ENCODE measurements at regions not wholly inside any gene's neighbourhood (a gene's known extent, or its start where the extent isn't known, plus 50 kb on each side); places are given as distances from the start of the nearest gene placed in this dataset.

DNA sequence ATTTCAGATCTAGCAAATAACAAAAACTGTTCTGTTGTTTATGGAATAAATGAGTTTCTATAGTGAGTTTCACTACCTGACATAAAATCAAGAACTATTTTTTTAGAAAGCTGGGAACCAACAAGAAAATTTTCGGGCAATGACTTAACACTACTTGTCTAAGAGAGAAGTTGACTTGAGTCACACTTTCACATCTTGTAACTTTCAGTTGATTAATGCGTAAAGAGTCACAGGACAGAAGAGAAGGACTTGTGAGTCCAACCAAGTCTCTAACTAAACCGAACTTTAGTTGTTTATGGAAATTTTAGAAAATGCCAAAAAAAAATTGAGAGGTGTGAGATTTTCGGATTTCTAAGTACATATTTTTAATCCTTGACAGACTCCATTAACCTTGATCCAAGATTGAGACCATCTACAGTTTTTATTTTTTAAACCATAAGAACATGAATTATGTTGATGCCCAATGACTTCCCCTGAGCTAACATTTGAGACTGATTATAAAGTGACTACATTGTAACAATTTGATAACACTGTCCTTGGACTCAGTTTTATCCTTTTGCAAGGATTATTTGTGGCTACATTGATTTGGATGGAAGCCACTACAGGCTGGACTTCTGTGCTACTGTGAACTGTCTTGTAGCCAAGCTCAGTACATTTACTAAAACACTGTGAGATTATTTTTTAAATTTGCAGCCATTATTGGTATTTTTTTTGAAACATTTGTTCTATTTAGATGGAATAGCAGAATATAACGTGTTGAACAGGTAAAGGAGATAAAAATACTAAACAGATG, 284.0 kb downstream of the PTPRC start:
- FAIRE-seq, result no peak
- no peak overlapping the region for H3K4me2 ChIP-seq (ENCODE audit: low read length)
- Mint-ChIP-seq H3K4me1 (ENCODE audit: low read depth, unreplicated experiment) (peaks cover 56% of the 10 kb centered on the region), H3K4me3 (ENCODE audit: unreplicated experiment) (peak overlapping the region; percentile 58), H3K9me3 (ENCODE audit: unreplicated experiment) (no peaks in the 10 kb centered on the region), H3K36me3 (ENCODE audit: low read depth, unreplicated experiment) (peaks cover 6% of the 10 kb centered on the region), H3K27me3 (ENCODE audit: low read depth, unreplicated experiment) (no peaks in the 10 kb centered on the region), H3K27ac (ENCODE audit: unreplicated experiment) (no peak overlapping the region)
- no peak overlapping the region for H3K27ac ChIP-seq (ENCODE audit: low read depth, low read length)
- H3K4me3 ChIP-seq (ENCODE audit: insufficient read depth, low read depth, low read length), result no peak overlapping the region
- no peak overlapping the region for H2AFZ ChIP-seq (ENCODE audit: low read depth, low read length)
- H3K4me1 ChIP-seq (ENCODE audit: insufficient read depth, low read length), result peaks cover 19% of the 10 kb centered on the region
- peaks cover 91% of the 10 kb centered on the region for H4K20me1 ChIP-seq (ENCODE audit: insufficient read depth, low read length)
- H3K9me3 ChIP-seq (ENCODE audit: insufficient read depth, low read depth, low read length), result no peaks in the 10 kb centered on the region
- no peak overlapping the region for H3K9ac ChIP-seq (ENCODE audit: low read length)
- H3K36me3 ChIP-seq (ENCODE audit: insufficient read depth, low read length), result peaks cover 18% of the 10 kb centered on the region
- H3K79me2 ChIP-seq (ENCODE audit: insufficient read depth, low read length), result peaks cover 99% of the 10 kb centered on the region
- no peaks in the 10 kb centered on the region for H3K27me3 ChIP-seq (ENCODE audit: insufficient read depth, low read length)
- peak; percentile 50 for DNase-seq (ENCODE audit: low read depth)
- TF ChIP-seq, protein P1, sequence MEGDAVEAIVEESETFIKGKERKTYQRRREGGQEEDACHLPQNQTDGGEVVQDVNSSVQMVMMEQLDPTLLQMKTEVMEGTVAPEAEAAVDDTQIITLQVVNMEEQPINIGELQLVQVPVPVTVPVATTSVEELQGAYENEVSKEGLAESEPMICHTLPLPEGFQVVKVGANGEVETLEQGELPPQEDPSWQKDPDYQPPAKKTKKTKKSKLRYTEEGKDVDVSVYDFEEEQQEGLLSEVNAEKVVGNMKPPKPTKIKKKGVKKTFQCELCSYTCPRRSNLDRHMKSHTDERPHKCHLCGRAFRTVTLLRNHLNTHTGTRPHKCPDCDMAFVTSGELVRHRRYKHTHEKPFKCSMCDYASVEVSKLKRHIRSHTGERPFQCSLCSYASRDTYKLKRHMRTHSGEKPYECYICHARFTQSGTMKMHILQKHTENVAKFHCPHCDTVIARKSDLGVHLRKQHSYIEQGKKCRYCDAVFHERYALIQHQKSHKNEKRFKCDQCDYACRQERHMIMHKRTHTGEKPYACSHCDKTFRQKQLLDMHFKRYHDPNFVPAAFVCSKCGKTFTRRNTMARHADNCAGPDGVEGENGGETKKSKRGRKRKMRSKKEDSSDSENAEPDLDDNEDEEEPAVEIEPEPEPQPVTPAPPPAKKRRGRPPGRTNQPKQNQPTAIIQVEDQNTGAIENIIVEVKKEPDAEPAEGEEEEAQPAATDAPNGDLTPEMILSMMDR (IDR thresholded peaks at IDR 0.05; ENCODE audit: insufficient read depth, low read depth, low read length), result no peak
- no peak for TF ChIP-seq EZH2 (IDR thresholded peaks at IDR 0.05; ENCODE audit: insufficient read depth, low read length)

DNA sequence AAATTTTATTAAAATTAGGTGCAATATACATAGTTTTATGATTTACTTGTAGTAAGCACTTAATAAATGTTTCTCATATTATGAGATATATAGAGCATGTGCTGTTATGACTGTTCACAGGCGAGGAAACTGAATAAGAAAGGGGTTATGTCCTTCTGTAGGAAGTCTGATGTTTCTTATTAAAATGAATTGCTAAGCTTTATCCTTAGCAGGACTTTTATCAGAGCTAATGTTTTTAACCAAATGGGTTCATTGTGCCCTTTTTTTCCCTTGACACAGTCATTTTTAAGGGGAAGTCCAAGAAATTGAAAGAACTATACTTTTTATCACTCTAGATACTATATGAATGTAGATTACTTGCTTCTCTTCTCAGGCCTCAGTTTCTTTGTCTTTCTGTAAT, 285.2 kb downstream of the PTPRC start:
- H3K27ac Mint-ChIP-seq (ENCODE audit: unreplicated experiment), result peak overlapping the region; percentile 26
- Histone ChIP-seq H3K27me3 (ENCODE audit: insufficient read depth, low read length) (no peaks in the 10 kb centered on the region), H3K9me3 (ENCODE audit: insufficient read depth, low read depth, low read length) (no peaks in the 10 kb centered on the region), H4K20me1 (ENCODE audit: insufficient read depth, low read length) (peaks cover 86% of the 10 kb centered on the region), H3K4me2 (ENCODE audit: low read length) (no peak overlapping the region), H3K4me3 (ENCODE audit: insufficient read depth, low read depth, low read length) (no peak overlapping the region), H3K9ac (ENCODE audit: low read length) (no peak overlapping the region), H3K79me2 (ENCODE audit: insufficient read depth, low read length) (peaks cover 99% of the 10 kb centered on the region), H3K27ac (ENCODE audit: low read depth, low read length) (no peak overlapping the region), H3K4me1 (ENCODE audit: insufficient read depth, low read length) (peaks cover 14% of the 10 kb centered on the region), H2AFZ (ENCODE audit: low read depth, low read length) (no peak overlapping the region), H3K36me3 (ENCODE audit: insufficient read depth, low read length) (peaks cover 11% of the 10 kb centered on the region)
- H3K36me3 Mint-ChIP-seq (ENCODE audit: low read depth, unreplicated experiment), result peaks cover 2% of the 10 kb centered on the region
- no peak for FAIRE-seq
- TF ChIP-seq, protein P1 (IDR thresholded peaks at IDR 0.05; ENCODE audit: insufficient read depth, low read depth, low read length), result no peak
- no peak for TF ChIP-seq EZH2 (IDR thresholded peaks at IDR 0.05; ENCODE audit: insufficient read depth, low read length)
- no peaks in the 10 kb centered on the region for H3K9me3 Mint-ChIP-seq (ENCODE audit: unreplicated experiment)
- peaks cover 45% of the 10 kb centered on the region for H3K4me1 Mint-ChIP-seq (ENCODE audit: low read depth, unreplicated experiment)
- H3K4me3 Mint-ChIP-seq (ENCODE audit: unreplicated experiment), result no peak overlapping the region
- no peaks in the 10 kb centered on the region for H3K27me3 Mint-ChIP-seq (ENCODE audit: low read depth, unreplicated experiment)
- no peak for DNase-seq (ENCODE audit: low read depth)

DNA sequence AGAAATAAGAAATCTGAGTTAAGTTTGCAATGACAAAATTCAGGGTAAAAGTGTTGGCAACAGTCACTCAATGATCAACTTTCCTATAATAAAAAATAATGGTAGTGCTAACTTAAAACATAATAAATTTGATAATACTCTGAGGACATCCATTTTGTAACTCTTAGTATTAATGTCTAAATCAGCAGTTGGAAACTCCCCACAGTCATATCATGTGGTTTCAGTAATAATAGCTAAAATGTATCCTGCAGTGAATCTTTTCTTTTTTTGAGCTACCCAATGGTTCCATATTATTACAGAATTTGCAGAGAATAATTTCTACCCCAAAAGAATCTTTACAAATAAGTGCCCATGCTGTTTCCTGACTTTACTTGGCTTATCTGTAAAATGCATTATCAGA, 286.7 kb downstream of the PTPRC start:
- no peaks in the 10 kb centered on the region for H3K9me3 ChIP-seq (ENCODE audit: insufficient read depth, low read depth, low read length)
- FAIRE-seq (no peak), DNase-seq (ENCODE audit: low read depth) (no peak)
- H3K9ac ChIP-seq (ENCODE audit: low read length), result no peak overlapping the region
- Mint-ChIP-seq H3K9me3 (ENCODE audit: unreplicated experiment) (no peaks in the 10 kb centered on the region), H3K27ac (ENCODE audit: unreplicated experiment) (peak overlapping the region; percentile 7), H3K36me3 (ENCODE audit: low read depth, unreplicated experiment) (peaks cover 2% of the 10 kb centered on the region), H3K4me1 (ENCODE audit: low read depth, unreplicated experiment) (peaks cover 42% of the 10 kb centered on the region), H3K4me3 (ENCODE audit: unreplicated experiment) (no peak overlapping the region), H3K27me3 (ENCODE audit: low read depth, unreplicated experiment) (no peaks in the 10 kb centered on the region)
- peaks cover 99% of the 10 kb centered on the region for H3K79me2 ChIP-seq (ENCODE audit: insufficient read depth, low read length)
- peaks cover 3% of the 10 kb centered on the region for H3K36me3 ChIP-seq (ENCODE audit: insufficient read depth, low read length)
- H2AFZ ChIP-seq (ENCODE audit: low read depth, low read length), result no peak overlapping the region
- peaks cover 7% of the 10 kb centered on the region for H3K4me1 ChIP-seq (ENCODE audit: insufficient read depth, low read length)
- H3K27me3 ChIP-seq (ENCODE audit: insufficient read depth, low read length), result no peaks in the 10 kb centered on the region
- H3K4me3 ChIP-seq (ENCODE audit: insufficient read depth, low read depth, low read length), result no peak overlapping the region
- H3K4me2 ChIP-seq (ENCODE audit: low read length), result no peak overlapping the region
- no peak overlapping the region for H3K27ac ChIP-seq (ENCODE audit: low read depth, low read length)
- peaks cover 85% of the 10 kb centered on the region for H4K20me1 ChIP-seq (ENCODE audit: insufficient read depth, low read length)
- no peak for TF ChIP-seq EZH2 (IDR thresholded peaks at IDR 0.05; ENCODE audit: insufficient read depth, low read length)
- TF ChIP-seq, protein P1 (IDR thresholded peaks at IDR 0.05; ENCODE audit: insufficient read depth, low read depth, low read length), result no peak

Data from astrocyte (in vitro differentiated cells and primary cell).